ENCODE measurements at regions not wholly inside any gene's neighbourhood (a gene's known extent, or its start where the extent isn't known, plus 50 kb on each side); places are given as distances from the start of the nearest gene placed in this dataset.

DNA sequence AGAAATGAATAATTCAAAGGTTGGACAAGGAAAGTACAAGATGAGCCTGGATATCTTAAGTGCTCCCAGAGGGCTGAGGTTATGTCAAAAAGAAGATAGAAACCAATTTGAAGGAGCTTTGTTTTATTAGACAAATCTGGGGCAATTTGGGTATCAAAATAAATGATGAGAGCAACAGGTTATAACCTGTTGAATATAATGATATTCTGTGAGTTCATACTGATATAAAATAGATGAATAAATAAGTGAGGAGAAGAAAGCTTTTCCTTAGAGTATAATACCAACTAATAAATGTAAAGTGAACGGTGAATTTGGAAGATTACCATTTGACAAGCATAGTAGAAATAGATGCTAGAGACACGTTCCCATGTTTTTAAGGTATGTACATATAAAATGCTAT is 544.2 kb upstream of the ANKRD30A start:
- no peak for DNase-seq (ENCODE audit: low spot score in 2 of 2)
- intact Hi-C loops (cut with DNase I; ENCODE audit: low total_unique reads) = no loop called here
- Histone ChIP-seq H3K27me3 (no peaks in the 10 kb centered on the region), H3K4me3 (no peak overlapping the region), H3K4me1 (no peaks in the 10 kb centered on the region), H3K36me3 (no peaks in the 10 kb centered on the region), H3K9me3 (no peaks in the 10 kb centered on the region), H3K27ac (no peak overlapping the region)
- no peak for TF ChIP-seq POLR2AphosphoS5 (IDR thresholded peaks at IDR 0.05)
- TF ChIP-seq, protein P1, sequence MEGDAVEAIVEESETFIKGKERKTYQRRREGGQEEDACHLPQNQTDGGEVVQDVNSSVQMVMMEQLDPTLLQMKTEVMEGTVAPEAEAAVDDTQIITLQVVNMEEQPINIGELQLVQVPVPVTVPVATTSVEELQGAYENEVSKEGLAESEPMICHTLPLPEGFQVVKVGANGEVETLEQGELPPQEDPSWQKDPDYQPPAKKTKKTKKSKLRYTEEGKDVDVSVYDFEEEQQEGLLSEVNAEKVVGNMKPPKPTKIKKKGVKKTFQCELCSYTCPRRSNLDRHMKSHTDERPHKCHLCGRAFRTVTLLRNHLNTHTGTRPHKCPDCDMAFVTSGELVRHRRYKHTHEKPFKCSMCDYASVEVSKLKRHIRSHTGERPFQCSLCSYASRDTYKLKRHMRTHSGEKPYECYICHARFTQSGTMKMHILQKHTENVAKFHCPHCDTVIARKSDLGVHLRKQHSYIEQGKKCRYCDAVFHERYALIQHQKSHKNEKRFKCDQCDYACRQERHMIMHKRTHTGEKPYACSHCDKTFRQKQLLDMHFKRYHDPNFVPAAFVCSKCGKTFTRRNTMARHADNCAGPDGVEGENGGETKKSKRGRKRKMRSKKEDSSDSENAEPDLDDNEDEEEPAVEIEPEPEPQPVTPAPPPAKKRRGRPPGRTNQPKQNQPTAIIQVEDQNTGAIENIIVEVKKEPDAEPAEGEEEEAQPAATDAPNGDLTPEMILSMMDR (IDR thresholded peaks at IDR 0.05) = no peak
- no peak for TF ChIP-seq POLR2A (IDR thresholded peaks at IDR 0.05)

DNA sequence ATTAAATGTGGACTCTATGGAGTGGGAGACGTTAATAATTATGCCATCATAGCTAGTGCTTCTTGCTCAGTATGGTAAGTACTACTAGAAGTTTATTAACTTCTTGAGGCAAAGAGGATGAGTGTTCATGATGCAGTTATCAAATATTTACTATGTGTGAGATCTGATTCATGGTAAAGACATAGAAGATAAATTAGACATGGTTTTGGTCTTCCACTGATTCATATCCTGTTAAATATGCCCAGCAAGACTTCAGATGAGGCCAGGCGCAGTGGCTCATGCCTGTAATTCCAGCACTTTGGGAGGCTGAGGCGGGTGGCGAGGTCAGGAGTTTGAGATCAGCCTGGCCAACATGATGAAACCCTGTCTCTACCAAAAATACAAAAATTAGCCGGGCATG is 547.1 kb upstream of the ANKRD30A start:
- Histone ChIP-seq H3K4me1 (no peaks in the 10 kb centered on the region), H3K36me3 (no peaks in the 10 kb centered on the region), H3K27ac (no peak overlapping the region), H3K4me3 (no peak overlapping the region), H3K9me3 (no peaks in the 10 kb centered on the region), H3K27me3 (no peaks in the 10 kb centered on the region)
- DNase-seq (ENCODE audit: low spot score in 2 of 2) = no peak
- intact Hi-C loops (cut with DNase I; ENCODE audit: low total_unique reads) = no loop called here
- TF ChIP-seq POLR2AphosphoS5 (IDR thresholded peaks at IDR 0.05) = no peak
- TF ChIP-seq, protein P1 (IDR thresholded peaks at IDR 0.05) = no peak
- TF ChIP-seq POLR2A (IDR thresholded peaks at IDR 0.05) = no peak

DNA sequence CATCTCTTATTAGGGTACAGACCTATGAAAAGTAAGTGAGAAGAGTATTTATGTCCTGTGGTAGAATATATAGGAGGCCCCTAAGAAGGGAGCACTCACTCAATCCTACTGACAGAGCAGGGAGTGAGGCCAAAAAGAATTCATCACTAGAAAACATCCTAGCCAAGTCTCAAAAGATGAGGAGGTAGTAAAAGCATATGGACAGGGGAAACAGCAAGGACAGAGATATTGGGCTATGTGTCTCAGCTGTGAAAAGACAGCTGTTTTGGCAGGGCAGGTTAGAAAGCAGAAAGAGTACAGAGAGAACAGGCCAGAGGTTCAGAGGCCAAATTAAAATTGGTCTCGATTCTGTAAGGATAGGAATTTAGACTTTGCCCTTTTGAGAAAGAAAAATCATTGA is 548.3 kb upstream of the ANKRD30A start:
- intact Hi-C loops (cut with DNase I; ENCODE audit: low total_unique reads) = no loop called here
- Histone ChIP-seq H3K36me3 (no peaks in the 10 kb centered on the region), H3K9me3 (no peaks in the 10 kb centered on the region), H3K4me1 (no peaks in the 10 kb centered on the region), H3K4me3 (no peak overlapping the region), H3K27ac (no peak overlapping the region), H3K27me3 (no peaks in the 10 kb centered on the region)
- no peak for TF ChIP-seq POLR2A (IDR thresholded peaks at IDR 0.05)
- TF ChIP-seq POLR2AphosphoS5 (IDR thresholded peaks at IDR 0.05) = no peak
- TF ChIP-seq, protein P1 (IDR thresholded peaks at IDR 0.05) = no peak
- DNase-seq (ENCODE audit: low spot score in 2 of 2) = no peak

DNA sequence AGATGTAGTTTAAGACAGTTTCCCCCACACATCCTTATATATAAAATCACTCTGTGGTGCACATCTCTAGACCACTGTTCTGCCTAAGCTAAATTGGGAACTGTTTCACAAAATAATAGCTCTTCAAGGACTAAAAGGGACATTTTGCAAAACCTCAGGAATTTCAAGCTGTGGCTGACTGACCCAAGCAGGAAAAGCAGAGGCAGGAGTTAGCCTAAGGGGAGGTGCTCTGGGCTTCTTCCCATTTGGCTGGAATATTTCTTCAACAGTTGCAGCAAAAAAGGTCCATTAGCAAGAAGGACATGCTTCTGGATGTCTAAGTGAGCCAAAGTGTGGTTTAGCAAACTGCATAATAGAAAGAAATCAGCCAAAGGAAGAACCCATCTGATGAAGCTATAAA is 551.2 kb upstream of the ANKRD30A start:
- H3K36me3 ChIP-seq = no peaks in the 10 kb centered on the region
- no peak for TF ChIP-seq POLR2A (IDR thresholded peaks at IDR 0.05)
- H3K27ac ChIP-seq = no peak overlapping the region
- H3K4me1 ChIP-seq = no peaks in the 10 kb centered on the region
- H3K9me3 ChIP-seq = no peaks in the 10 kb centered on the region
- H3K27me3 ChIP-seq = no peaks in the 10 kb centered on the region
- intact Hi-C loops (cut with DNase I; ENCODE audit: low total_unique reads) = no loop called here
- peak in 1 of 2 donors; percentile 21 for DNase-seq (ENCODE audit: low spot score in 2 of 2)
- no peak overlapping the region for H3K4me3 ChIP-seq

- no peaks in the 10 kb centered on the region for H3K36me3 ChIP-seq
- no peak overlapping the region for H3K4me3 ChIP-seq
These were observed 552.2 kb upstream of the ANKRD30A start for GRCh38 chr10:36573246-36573645.

More at GRCh38 chr10:36573246-36573645, 552.2 kb upstream of the ANKRD30A start:
- Histone ChIP-seq H3K9me3 (no peaks in the 10 kb centered on the region), H3K4me1 (no peaks in the 10 kb centered on the region), H3K27me3 (no peaks in the 10 kb centered on the region), H3K27ac (no peak overlapping the region)
- TF ChIP-seq, protein P1 (IDR thresholded peaks at IDR 0.05) = no peak
- TF ChIP-seq POLR2A (IDR thresholded peaks at IDR 0.05) = no peak
- no peak for TF ChIP-seq POLR2AphosphoS5 (IDR thresholded peaks at IDR 0.05)
- DNase-seq (ENCODE audit: low spot score in 2 of 2) = no peak
- intact Hi-C loops (cut with DNase I; ENCODE audit: low total_unique reads) = no loop called here
